BE2C (cell line): ENCODE measurements at regions not wholly inside any gene's neighbourhood (a gene's known extent, or its start where the extent isn't known, plus 50 kb on each side); places are given as distances from the start of the nearest gene placed in this dataset.

Experiments used
- DNase-seq: peaks from one replicate; pipeline ENCODE4 v3.0.0-alpha.2; 2020
- H3K27me3 ChIP-seq: fragments of 250-450 bp; sonication (Bioruptor Pico); 2 replicates; pipeline ENCODE4 v1.5.1; 2020; ENCODE audit warnings: mild to moderate bottlenecking
- H3K36me3 ChIP-seq: fragments of 250-450 bp; sonication (Bioruptor Pico); 2 replicates; pipeline ENCODE4 v1.5.1; 2020; ENCODE audit warnings: mild to moderate bottlenecking
- H3K4me1 ChIP-seq: fragments of 250-450 bp; sonication (Bioruptor Pico); 2 replicates; pipeline ENCODE4 v1.5.1; 2020
- H3K4me3 ChIP-seq: 2 replicates; pipeline ENCODE4 v1.5.1; 2011; ENCODE audit warnings: low read depth, low read length
- H3K9me3 ChIP-seq: fragments of 250-450 bp; sonication (Bioruptor Pico); 2 replicates; pipeline ENCODE4 v1.5.1; 2020
- CTCF ChIP-seq: IDR thresholded peaks from 2 replicates; pipeline ENCODE4 v1.5.1; 2012; ENCODE audit warnings: mild to moderate bottlenecking, low read depth, low read length

- Histone ChIP-seq H3K4me3 (no peak overlapping the region), H3K36me3 (no peaks in the 10 kb centered on the region), H3K4me1 (no peaks in the 10 kb centered on the region), H3K27me3 (no peaks in the 10 kb centered on the region; the same call in 1 of the 2 replicates), H3K9me3 (no peaks in the 10 kb centered on the region)
- DNase-seq = no peak
- no peak for TF ChIP-seq CTCF
Measured at GRCh38 chr3:144102421-144102820, 130.8 kb downstream of the DIPK2A start.

- no peak for TF ChIP-seq CTCF
- DNase-seq = no peak
Measured at GRCh38 chr3:144104186-144104585, 132.6 kb downstream of the DIPK2A start.

GRCh38 chr3:144104679-144105078 is 133.1 kb downstream of the DIPK2A start:
- no peak overlapping the region for H3K4me3 ChIP-seq
- H3K4me1 ChIP-seq = no peaks in the 10 kb centered on the region
- TF ChIP-seq CTCF = no peak
- no peaks in the 10 kb centered on the region; the same call in 1 of the 2 replicates for H3K27me3 ChIP-seq
- H3K36me3 ChIP-seq = no peaks in the 10 kb centered on the region
- DNase-seq = no peak
- H3K9me3 ChIP-seq = no peaks in the 10 kb centered on the region

More at GRCh38 chr3:144104186-144104585, 132.6 kb downstream of the DIPK2A start:
- Histone ChIP-seq H3K27me3 (no peaks in the 10 kb centered on the region; the same call in 1 of the 2 replicates), H3K36me3 (no peaks in the 10 kb centered on the region), H3K4me3 (no peak overlapping the region), H3K9me3 (no peaks in the 10 kb centered on the region), H3K4me1 (no peaks in the 10 kb centered on the region)

GRCh38 chr3:144105542-144105941 is 133.9 kb downstream of the DIPK2A start:
- Histone ChIP-seq H3K9me3 (no peaks in the 10 kb centered on the region), H3K27me3 (no peaks in the 10 kb centered on the region; the same call in 1 of the 2 replicates), H3K36me3 (no peaks in the 10 kb centered on the region), H3K4me1 (no peaks in the 10 kb centered on the region), H3K4me3 (no peak overlapping the region)
- no peak for TF ChIP-seq CTCF
- no peak for DNase-seq

- H3K4me1 ChIP-seq = no peaks in the 10 kb centered on the region
- DNase-seq = no peak
- H3K27me3 ChIP-seq = no peaks in the 10 kb centered on the region; the same call in 1 of the 2 replicates
- H3K9me3 ChIP-seq = no peaks in the 10 kb centered on the region
- no peak for TF ChIP-seq CTCF
- no peaks in the 10 kb centered on the region for H3K36me3 ChIP-seq
- no peak overlapping the region for H3K4me3 ChIP-seq
Measured at GRCh38 chr3:144106970-144107369, 135.3 kb downstream of the DIPK2A start.

- TF ChIP-seq CTCF = no peak
- Histone ChIP-seq H3K9me3 (no peaks in the 10 kb centered on the region), H3K36me3 (no peaks in the 10 kb centered on the region), H3K4me3 (no peak overlapping the region), H3K27me3 (no peaks in the 10 kb centered on the region), H3K4me1 (no peaks in the 10 kb centered on the region)
- no peak for DNase-seq
Measured at GRCh38 chr3:144107923-144108322, 136.3 kb downstream of the DIPK2A start.
